Aorta (tissue), 5 donors: ENCODE measurements at regions not wholly inside any gene's neighbourhood (a gene's known extent, or its start where the extent isn't known, plus 50 kb on each side); places are given as distances from the start of the nearest gene placed in this dataset.

Source experiments
- ATAC-seq: fragments of 200-7000 bp; cut with Tn5 transposase; one replicate; pipeline ENCODE4 v1.9.1; 2022; ENCODE audit warnings: moderate library complexity; ENCODE audit not compliant: low FRiP score
- DNase-seq, 2 donors: peaks; one replicate each; pipeline ENCODE4 v3.0.0-alpha.2; 2020
- H3K27ac ChIP-seq, 2 donors: one replicate each; pipeline ENCODE4 v1.5.1; 2013; ENCODE audit warnings: low read length in 2 of 2, mild to moderate bottlenecking in 2 of 2, moderate library complexity in 2 of 2, control low read depth in 1 of 2, inconsistent platforms in 1 of 2, low read depth in 1 of 2
- H3K27me3 ChIP-seq, 2 donors: one replicate each; pipeline ENCODE4 v1.6.1; 2013; ENCODE audit warnings: control low read depth in 1 of 2, low read length in 1 of 2, mild to moderate bottlenecking in 1 of 2, moderate library complexity in 1 of 2; ENCODE audit not compliant: insufficient read depth in 2 of 2, control insufficient read depth in 1 of 2
- H3K36me3 ChIP-seq, 2 donors: one replicate each; pipeline ENCODE4 v1.6.1; 2013; ENCODE audit warnings: control low read depth in 1 of 2, low read length in 1 of 2, mild to moderate bottlenecking in 1 of 2; ENCODE audit not compliant: insufficient read depth in 2 of 2, control insufficient read depth in 1 of 2
- H3K4me1 ChIP-seq, 2 donors: one replicate each; pipeline ENCODE4 v1.6.1; 2013; ENCODE audit warnings: low read length in 2 of 2, control low read depth in 1 of 2, mild to moderate bottlenecking in 1 of 2, moderate library complexity in 1 of 2; ENCODE audit not compliant: insufficient read depth in 2 of 2, control insufficient read depth in 1 of 2
- H3K4me3 ChIP-seq, 2 donors: one replicate each; pipeline ENCODE4 v1.5.1; 2013; ENCODE audit warnings: low read length in 2 of 2, control low read depth in 1 of 2, mild to moderate bottlenecking in 1 of 2
- H3K9me3 ChIP-seq: one replicate; pipeline ENCODE4 v1.6.1; 2013; ENCODE audit warnings: mild to moderate bottlenecking, low read length; ENCODE audit not compliant: control insufficient read depth
- WGBS, 2 donors: extraction: QIAGEN DNeasy Blood & Tissue Kit; methylation state at CpG; one replicate each; pipeline ENCODE4 v1.1.7; 2013; 5-methylcytosine and 5-hydroxymethylcytosine counted together
- intact Hi-C, 2 donors: fragments of 100-400 bp; cut with DNase I; formaldehyde crosslinking; loops; one replicate each; pipeline versions ENCODE4 v1.14.2 to v1.15.0; 2022
- donor health status: healthy with polysubstance abuse.
- donor health status: Bipolar disorder and iron deficiency.
- donor health status: DM: no; HTN: no; CAD: no.
- donor health status: DM: no; HTN: no; CAD: no.
- donor health status: DM: yes; HTN: yes; CAD: no.

- no peak for DNase-seq
- intact Hi-C loops = no loop called here
- WGBS, 2 donors = 95 to 97% methylated on average over 10 of the region's 10 CpGs
- Histone ChIP-seq H3K27me3 (no peaks in the 10 kb centered on the region), H3K27ac (no peak overlapping the region), H3K4me1 (no peaks in the 10 kb centered on the region), H3K36me3 (peaks cover 0 to 14% of the 10 kb centered on the region in 2 donors), H3K9me3 (peaks cover 47% of the 10 kb centered on the region), H3K4me3 (no peak overlapping the region)
- no peak for ATAC-seq
These were observed 1438.6 kb downstream of the UQCRFS1 start for GRCh38 chr19:27774337-27774736.

- H3K4me1 ChIP-seq = no peaks in the 10 kb centered on the region
- intact Hi-C loops = no loop called here
- peaks cover 0 to 10% of the 10 kb centered on the region in 2 donors for H3K36me3 ChIP-seq
- no peak for ATAC-seq
- H3K27me3 ChIP-seq = no peaks in the 10 kb centered on the region
- 85 to 90% methylated on average over 11 of the region's 11 CpGs for WGBS, 2 donors
- H3K4me3 ChIP-seq = no peak overlapping the region
- H3K27ac ChIP-seq = no peak overlapping the region
- peaks cover 49% of the 10 kb centered on the region for H3K9me3 ChIP-seq
- no peak for DNase-seq
These were observed 1439.4 kb downstream of the UQCRFS1 start for GRCh38 chr19:27773318-27774094.

GRCh38 chr19:27772059-27772458 is 1440.9 kb downstream of the UQCRFS1 start:
- WGBS, 2 donors = 97 to 98% methylated on average over 6 of the region's 6 CpGs
- Histone ChIP-seq H3K27me3 (no peaks in the 10 kb centered on the region), H3K27ac (no peak overlapping the region), H3K4me3 (no peak overlapping the region), H3K9me3 (peaks cover 51% of the 10 kb centered on the region), H3K4me1 (no peaks in the 10 kb centered on the region), H3K36me3 (peaks cover 0 to 8% of the 10 kb centered on the region in 2 donors)
- intact Hi-C loops = no loop called here
- DNase-seq (no peak), ATAC-seq (no peak)

- 92 to 96% methylated on average over 5 of the region's 5 CpGs for WGBS, 2 donors
- Histone ChIP-seq H3K9me3 (peaks cover 55% of the 10 kb centered on the region), H3K4me3 (no peak overlapping the region), H3K27me3 (no peaks in the 10 kb centered on the region), H3K36me3 (peaks cover 0 to 3% of the 10 kb centered on the region in 2 donors), H3K4me1 (no peaks in the 10 kb centered on the region), H3K27ac (no peak overlapping the region)
- DNase-seq = no peak
- intact Hi-C loops = no loop called here
- no peak for ATAC-seq
These were observed 1442.9 kb downstream of the UQCRFS1 start for GRCh38 chr19:27770095-27770494.

- 83 to 94% methylated on average over 8 of the region's 8 CpGs for WGBS, 2 donors
- no peak for DNase-seq
- ATAC-seq = no peak
These were observed 1445.7 kb downstream of the UQCRFS1 start for GRCh38 chr19:27767234-27767633.

GRCh38 chr19:27765912-27766725 is 1446.8 kb downstream of the UQCRFS1 start:
- no peaks in the 10 kb centered on the region for H3K36me3 ChIP-seq
- H3K4me1 ChIP-seq = no peaks in the 10 kb centered on the region
- H3K9me3 ChIP-seq = peaks cover 52% of the 10 kb centered on the region
- no peak for ATAC-seq
- no peak overlapping the region for H3K4me3 ChIP-seq
- H3K27ac ChIP-seq = no peak overlapping the region
- no peak for DNase-seq
- intact Hi-C loops = no loop called here
- no peaks in the 10 kb centered on the region for H3K27me3 ChIP-seq
- 90 to 92% methylated on average over 12 of the region's 12 CpGs for WGBS, 2 donors

More at GRCh38 chr19:27767234-27767633, 1445.7 kb downstream of the UQCRFS1 start:
- Histone ChIP-seq H3K27ac (no peak overlapping the region), H3K9me3 (peaks cover 50% of the 10 kb centered on the region), H3K4me1 (no peaks in the 10 kb centered on the region), H3K36me3 (peaks cover 0 to 2% of the 10 kb centered on the region in 2 donors), H3K4me3 (no peak overlapping the region), H3K27me3 (no peaks in the 10 kb centered on the region)
- intact Hi-C loops = no loop called here

GRCh38 chr19:27765397-27765796 is 1447.6 kb downstream of the UQCRFS1 start:
- H3K36me3 ChIP-seq = no peaks in the 10 kb centered on the region
- H3K9me3 ChIP-seq = peaks cover 50% of the 10 kb centered on the region
- no peaks in the 10 kb centered on the region for H3K4me1 ChIP-seq
- 79 to 91% methylated on average over 7 of the region's 7 CpGs for WGBS, 2 donors
- H3K27ac ChIP-seq = no peak overlapping the region
- DNase-seq = no peak
- H3K27me3 ChIP-seq = no peaks in the 10 kb centered on the region
- intact Hi-C loops = no loop called here
- no peak overlapping the region for H3K4me3 ChIP-seq
- no peak for ATAC-seq

- Histone ChIP-seq H3K4me3 (no peak overlapping the region), H3K27me3 (no peaks in the 10 kb centered on the region), H3K27ac (no peak overlapping the region), H3K4me1 (no peaks in the 10 kb centered on the region), H3K9me3 (peaks cover 46% of the 10 kb centered on the region), H3K36me3 (no peaks in the 10 kb centered on the region)
- intact Hi-C loops = no loop called here
- ATAC-seq = no peak
- no peak for DNase-seq
- WGBS, 2 donors = 88 to 94% methylated on average over 5 of the region's 5 CpGs
These were observed 1448.7 kb downstream of the UQCRFS1 start for GRCh38 chr19:27764186-27764804.
